ENCODE measurements at regions not wholly inside any gene's neighbourhood (a gene's known extent, or its start where the extent isn't known, plus 50 kb on each side); places are given as distances from the start of the nearest gene placed in this dataset.

GRCh38 chr12:74915718-74916117 is 293.9 kb downstream of the KCNC2 start:
- POLR2A ChIA-PET, result no interaction called here
- no peak for FAIRE-seq
- no TSS peak for BruUV-seq (replicated peaks)

More at GRCh38 chr12:74915718-74916117, 293.9 kb downstream of the KCNC2 start:
- Histone ChIP-seq H3K27ac (ENCODE audit: control insufficient read depth, insufficient read depth) (no peak overlapping the region), H3K36me3 (ENCODE audit: control insufficient read depth in 2 of 2, insufficient read depth in 2 of 2, low read length in 1 of 2) (no peaks in the 10 kb centered on the region), H4K20me1 (ENCODE audit: control insufficient read depth, insufficient read depth) (no peaks in the 10 kb centered on the region), H3K79me2 (ENCODE audit: control insufficient read depth, insufficient read depth, low read length) (no peaks in the 10 kb centered on the region), H3K4me1 (ENCODE audit: control insufficient read depth, insufficient read depth, low read length) (no peaks in the 10 kb centered on the region), H3K27me3 (replicated peaks in 1 of 2; ENCODE audit: control insufficient read depth in 2 of 2, insufficient read depth in 2 of 2, low read length in 1 of 2) (no peaks in the 10 kb centered on the region), H3K4me2 (ENCODE audit: control insufficient read depth, insufficient read depth) (no peak overlapping the region), H3K4me3 (no peak overlapping the region), H3K9me3 (replicated peaks; ENCODE audit: control insufficient read depth, insufficient read depth, low read length) (no peaks in the 10 kb centered on the region), H2AFZ (ENCODE audit: control insufficient read depth, low read depth, low read length) (no peak overlapping the region), H3K9ac (ENCODE audit: control insufficient read depth, insufficient read depth, low read length) (no peak overlapping the region)
- ChIA-PET RAD21 (ENCODE audit: unreplicated experiment) (no interaction called here), CTCF (no interaction called here), SMC1A (ENCODE audit: uncharacterized antibody, unreplicated experiment) (interaction anchor here (1.0 kb wide), 1 partner anchor 9 kb away, joined by 3 read pairs; no protein-coding TSS in a partner anchor)
- in situ Hi-C loops (cut with MboI) (no loop called here), intact Hi-C loops (cut with micrococcal nuclease; ENCODE audit: unreplicated experiment) (no loop called here)
- TF ChIP-seq NR2C1 (IDR thresholded peaks at IDR 0.05) (no peak), SRF (IDR thresholded peaks at IDR 0.05; ENCODE audit: low read depth in 2 of 2, low read length in 2 of 2) (no peak), RFX5 (IDR thresholded peaks at IDR 0.05; ENCODE audit: low read depth, low read length) (no peak), CUX1 (IDR thresholded peaks at IDR 0.05; ENCODE audit: insufficient replicate concordance, low read depth, low read length) (no peak), ESRRA (IDR thresholded peaks at IDR 0.05; ENCODE audit: low read length) (no peak), PAX8 (IDR thresholded peaks at IDR 0.05) (no peak), IRF5 (IDR thresholded peaks at IDR 0.05; ENCODE audit: borderline replicate concordance) (no peak), CREB1 (IDR thresholded peaks at IDR 0.05; ENCODE audit: low read depth) (no peak), SMC3 (IDR thresholded peaks at IDR 0.05; ENCODE audit: borderline replicate concordance, low read length) (no peak), E2F8 (IDR thresholded peaks at IDR 0.05; ENCODE audit: low read depth, partially characterized antibody) (no peak), BRCA1 (IDR thresholded peaks at IDR 0.05; ENCODE audit: low read depth, low read length) (no peak), STAT3 (IDR thresholded peaks at IDR 0.05; ENCODE audit: low read depth, low read length) (no peak), USF1 (IDR thresholded peaks at IDR 0.05; ENCODE audit: borderline replicate concordance, extremely low read length, insufficient read depth, low read depth, low read length) (no peak)
- DNase-seq (ENCODE audit: low read depth, low spot score) (no peak), ATAC-seq (no peak)
